Esophagus squamous epithelium (tissue), 4 donors: ENCODE measurements at regions not wholly inside any gene's neighbourhood (a gene's known extent, or its start where the extent isn't known, plus 50 kb on each side); places are given as distances from the start of the nearest gene placed in this dataset.

Source experiments
- POLR2A ChIP-seq, 4 donors: fragments of 450-650 bp; IDR thresholded peaks; one replicate each; pipeline ENCODE4 v1.6.1; 2017; ENCODE audit warnings: antibody characterized with exemption in 4 of 4, mild to moderate bottlenecking in 4 of 4, moderate library complexity in 3 of 4
- TF ChIP-seq, protein P1 (sequence below), 6 experiments: fragments of 450-650 bp in 4 of 6; fragments of 200-600 bp in 2 of 6; sonication (generic) in 2 of 6; IDR thresholded peaks; one replicate each; pipeline ENCODE4 v1.5.1; 2016 to 2019; ENCODE audit warnings: antibody characterized with exemption in 6 of 6, mild to moderate bottlenecking in 4 of 6, moderate library complexity in 4 of 6

DNA sequence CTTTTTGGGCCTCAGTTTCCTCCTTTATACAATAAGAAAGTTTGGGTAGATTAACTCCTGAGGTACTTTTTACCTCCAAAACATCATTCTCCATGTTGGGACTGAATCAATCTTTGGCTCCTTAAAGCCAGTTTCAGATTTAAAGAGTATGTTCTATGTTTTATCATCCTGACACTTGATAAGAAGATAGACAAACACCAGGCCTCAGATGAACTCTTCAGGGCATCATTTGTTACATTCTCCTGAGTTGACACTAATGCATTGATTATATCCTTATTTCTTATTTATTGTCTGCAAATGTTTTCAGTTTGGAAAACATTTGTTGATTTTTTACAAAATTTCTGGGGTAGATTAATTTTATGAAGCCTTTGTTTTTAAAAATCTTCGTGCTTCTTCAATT, 102.7 kb upstream of the CCSER1 start:
- TF ChIP-seq, protein P1, sequence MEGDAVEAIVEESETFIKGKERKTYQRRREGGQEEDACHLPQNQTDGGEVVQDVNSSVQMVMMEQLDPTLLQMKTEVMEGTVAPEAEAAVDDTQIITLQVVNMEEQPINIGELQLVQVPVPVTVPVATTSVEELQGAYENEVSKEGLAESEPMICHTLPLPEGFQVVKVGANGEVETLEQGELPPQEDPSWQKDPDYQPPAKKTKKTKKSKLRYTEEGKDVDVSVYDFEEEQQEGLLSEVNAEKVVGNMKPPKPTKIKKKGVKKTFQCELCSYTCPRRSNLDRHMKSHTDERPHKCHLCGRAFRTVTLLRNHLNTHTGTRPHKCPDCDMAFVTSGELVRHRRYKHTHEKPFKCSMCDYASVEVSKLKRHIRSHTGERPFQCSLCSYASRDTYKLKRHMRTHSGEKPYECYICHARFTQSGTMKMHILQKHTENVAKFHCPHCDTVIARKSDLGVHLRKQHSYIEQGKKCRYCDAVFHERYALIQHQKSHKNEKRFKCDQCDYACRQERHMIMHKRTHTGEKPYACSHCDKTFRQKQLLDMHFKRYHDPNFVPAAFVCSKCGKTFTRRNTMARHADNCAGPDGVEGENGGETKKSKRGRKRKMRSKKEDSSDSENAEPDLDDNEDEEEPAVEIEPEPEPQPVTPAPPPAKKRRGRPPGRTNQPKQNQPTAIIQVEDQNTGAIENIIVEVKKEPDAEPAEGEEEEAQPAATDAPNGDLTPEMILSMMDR (IDR thresholded peaks at IDR 0.05), result no peak
- no peak for TF ChIP-seq POLR2A (IDR thresholded peaks at IDR 0.05)
